NCI-H1694 (cell line): ENCODE measurements at regions not wholly inside any gene's neighbourhood (a gene's known extent, or its start where the extent isn't known, plus 50 kb on each side); places are given as distances from the start of the nearest gene placed in this dataset.
"Not testable (repeated sequence)": the region's sequence is repeated elsewhere in the genome, so short reads cannot be mapped to it uniquely, and the experiment has no call there.

ENCODE experiments used
- DNase-seq: peaks from one replicate; lab custom pipeline; 2025; lab: John Stamatoyannopoulos, UW

DNA sequence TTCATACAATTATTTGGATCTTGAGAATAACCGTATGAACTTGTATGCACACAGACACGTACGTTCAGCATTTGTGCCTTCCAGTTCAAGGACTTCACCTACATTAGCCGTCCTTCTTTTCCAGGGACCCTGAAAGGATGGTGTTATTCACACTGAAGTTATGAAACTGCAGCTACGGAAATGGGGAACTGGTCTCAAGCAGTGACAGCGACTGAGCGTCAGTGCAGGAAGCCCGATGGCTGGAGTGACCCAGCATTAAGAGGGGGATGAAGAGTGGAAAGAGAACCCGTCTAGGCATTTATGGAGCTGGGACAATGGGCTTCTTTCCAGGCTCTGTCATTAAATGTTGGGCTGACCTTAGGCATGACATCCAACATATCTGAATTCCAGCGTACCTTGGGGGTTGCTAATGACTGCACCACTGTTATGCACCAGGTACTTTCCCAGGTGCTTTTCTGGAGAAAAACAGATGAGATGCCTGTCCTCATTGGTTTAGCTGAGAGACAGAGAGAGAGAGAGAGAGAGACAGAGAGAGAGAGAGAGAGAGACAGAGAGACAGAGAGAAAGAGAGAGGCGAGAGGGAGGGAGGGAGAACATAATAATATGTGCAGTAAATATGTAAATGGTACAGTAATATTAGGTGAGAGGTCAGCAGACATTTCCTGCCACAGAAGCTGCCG, 204.7 kb upstream of the EXOC2 start:
- DNase-seq = no peak

DNA sequence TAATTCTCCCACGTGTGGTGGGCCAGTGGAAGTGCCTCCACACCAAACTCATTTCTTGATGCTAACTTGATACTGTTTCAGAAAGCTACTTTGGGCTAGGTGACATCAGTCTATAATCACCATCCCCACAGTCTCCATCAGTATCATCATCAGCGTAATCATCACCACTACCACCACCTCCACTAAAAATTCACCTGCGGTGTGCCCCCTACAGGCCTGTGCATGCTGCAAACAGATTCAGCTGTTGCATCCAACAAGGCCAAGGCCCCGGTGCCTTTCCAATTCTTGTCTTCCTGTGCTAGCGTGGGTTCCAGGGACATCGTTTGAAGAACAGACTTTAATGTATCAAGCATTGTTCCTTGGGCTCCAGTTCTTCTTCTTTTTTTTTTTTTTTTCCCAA, 201.3 kb upstream of the EXOC2 start:
- no peak for DNase-seq

DNA sequence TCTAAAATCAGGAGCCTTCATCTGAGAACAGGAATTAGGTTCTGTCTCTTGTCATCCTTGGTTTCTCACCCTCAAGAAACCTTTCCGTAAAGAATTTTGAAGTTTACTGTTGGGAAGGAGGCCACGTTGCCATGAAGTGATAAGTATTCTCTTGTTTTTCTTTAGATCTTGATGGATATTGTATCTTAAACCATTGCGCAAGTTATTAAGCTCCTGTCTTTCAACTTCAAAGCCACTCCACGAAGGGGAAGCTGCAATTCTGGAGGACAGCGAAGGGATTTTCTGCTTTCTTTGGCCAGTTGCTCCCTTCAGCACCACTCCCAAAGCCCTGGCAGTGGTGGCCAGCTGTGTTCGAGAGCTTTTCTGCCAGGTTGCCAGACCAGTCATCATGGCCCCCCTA, 198.1 kb upstream of the EXOC2 start:
- no peak for DNase-seq

DNA sequence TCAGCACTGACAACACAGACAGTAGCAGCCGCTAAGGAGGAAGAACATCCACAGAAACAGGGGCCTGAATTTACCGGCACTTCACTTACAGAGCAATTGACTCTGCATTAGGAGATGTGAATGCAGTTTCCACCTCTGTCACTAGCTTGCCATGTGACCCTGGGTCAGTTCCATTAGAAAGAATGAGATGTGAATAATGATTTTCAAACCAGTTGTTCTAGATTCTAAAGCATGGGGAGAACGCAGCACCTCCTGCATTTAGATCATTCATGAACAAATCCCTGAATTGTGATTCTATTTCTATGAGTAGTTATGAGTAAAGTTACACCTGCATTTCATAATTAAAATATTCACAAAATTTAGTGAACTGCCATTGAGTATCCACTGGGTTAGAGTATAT, 197.3 kb upstream of the EXOC2 start:
- DNase-seq = no peak

DNA sequence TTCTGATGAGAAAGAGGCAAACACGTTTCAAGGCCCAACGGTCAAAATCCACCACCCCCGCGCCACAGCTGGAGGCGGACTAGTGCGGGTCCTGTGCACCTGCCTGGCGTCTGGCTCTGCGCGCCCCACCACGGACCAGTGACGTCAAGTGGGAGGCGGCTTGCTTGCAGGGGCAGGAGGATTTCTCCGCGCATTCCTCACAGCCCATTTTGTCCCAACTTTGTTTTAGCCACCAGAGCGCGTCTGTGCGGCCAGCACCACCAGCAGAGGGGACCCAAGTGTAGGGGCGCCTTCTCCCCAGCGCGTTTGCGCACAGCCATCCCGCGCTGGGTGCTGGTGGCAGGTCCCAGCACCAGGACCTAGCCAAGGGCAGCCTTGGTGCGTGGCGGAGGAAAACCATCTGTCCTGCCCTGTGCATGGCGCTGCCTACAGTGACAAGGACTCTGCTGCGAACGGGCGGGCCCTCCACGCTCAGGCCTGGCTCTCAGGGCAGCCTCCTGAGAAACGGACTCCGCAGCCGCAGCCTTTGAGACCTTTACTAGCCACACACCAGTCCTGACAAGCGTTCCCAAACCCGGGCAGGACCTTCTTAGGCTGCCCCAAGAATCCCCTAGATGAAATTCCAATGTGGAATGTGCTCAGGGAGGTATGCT, 194.8 kb upstream of the EXOC2 start:
- DNase-seq = no peak

DNA sequence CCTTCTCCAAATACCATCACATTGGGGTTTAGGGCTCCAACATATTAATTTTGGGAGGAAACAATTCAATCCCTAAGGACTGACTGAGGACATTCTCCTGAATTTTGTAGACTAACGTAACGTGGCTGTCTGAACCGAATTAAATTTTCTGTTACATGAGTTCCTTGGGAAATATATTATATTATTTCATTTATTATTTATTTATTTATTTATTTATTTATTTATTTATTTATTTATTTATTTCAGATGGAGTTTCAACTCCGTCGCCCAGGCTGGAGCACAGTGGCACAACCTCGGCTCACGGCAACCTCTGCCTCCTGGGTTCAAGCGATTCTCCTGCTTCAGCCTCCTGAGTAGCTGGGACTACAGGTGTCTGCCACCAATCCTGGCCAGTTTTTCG, 193.2 kb upstream of the EXOC2 start:
- DNase-seq = not testable (repeated sequence)

DNA sequence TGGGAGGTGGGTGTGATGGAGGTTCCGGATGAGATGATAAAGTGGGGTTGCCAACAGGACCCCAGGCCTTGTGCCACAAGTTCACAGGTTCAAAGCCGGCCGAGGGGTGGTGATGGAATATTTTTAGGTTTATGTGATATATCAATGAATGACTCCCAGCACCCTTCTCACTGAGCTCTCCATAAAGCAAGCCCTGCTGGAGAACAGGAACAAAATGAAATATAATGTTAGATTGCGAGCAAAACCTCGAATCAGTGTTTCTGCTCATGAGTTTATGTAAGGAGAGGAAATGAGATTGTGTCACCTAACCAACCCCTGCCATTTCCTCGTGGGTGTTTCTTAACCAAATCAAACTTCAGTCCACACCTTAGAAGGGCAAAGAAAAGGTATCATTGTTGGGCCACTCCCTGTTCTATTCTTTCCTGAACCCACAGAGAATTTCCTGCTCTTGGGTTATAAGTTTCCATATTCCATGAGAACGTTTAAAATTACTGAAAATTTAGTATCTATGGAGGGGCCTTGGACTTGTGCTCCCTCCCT, 192.2 kb upstream of the EXOC2 start:
- DNase-seq = no peak

DNA sequence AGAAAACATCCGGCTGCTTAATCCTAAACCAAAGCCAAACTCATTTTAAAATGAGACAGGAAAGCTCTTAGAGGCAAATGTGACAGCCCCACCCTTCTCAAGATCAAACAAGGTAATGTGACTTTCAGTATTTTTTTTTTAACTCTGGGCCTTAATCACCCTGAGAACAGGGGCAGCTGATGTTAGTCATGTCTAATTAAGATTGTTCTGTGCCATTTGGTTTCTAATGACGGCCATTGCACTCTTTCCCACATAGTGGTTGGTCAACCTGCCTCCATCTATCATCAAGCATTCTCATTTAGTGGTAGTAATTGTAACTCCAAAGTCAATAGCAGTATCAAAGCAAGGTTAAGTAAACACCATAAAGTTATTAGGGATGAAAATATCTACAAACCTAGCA, 191.6 kb upstream of the EXOC2 start:
- DNase-seq = no peak

DNA sequence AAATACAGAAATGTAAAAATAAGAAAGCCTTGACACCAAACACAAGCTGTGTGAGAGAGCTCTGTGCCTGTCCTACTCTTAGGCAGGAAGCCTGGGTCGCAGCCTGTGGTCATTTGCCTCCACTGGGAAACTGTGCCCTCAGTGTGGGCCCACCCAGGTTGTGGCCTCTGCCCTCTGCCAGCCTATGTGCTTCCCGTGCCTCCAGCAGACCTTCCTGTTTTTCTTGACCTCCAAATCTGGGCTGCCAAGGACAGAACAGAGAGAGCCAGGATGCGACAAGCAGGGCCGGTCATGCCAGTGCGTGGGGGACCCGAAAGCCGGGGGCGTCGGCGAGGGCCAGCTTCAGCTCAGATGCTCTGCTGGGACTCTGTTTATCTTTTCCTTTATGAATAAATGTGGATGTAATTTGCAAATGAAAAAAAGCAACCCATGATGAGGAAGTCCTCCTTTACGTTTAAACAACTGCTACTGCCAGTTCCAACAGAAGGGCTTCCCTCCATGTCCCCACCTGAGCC, 189.2 kb upstream of the EXOC2 start:
- DNase-seq = no peak

DNA sequence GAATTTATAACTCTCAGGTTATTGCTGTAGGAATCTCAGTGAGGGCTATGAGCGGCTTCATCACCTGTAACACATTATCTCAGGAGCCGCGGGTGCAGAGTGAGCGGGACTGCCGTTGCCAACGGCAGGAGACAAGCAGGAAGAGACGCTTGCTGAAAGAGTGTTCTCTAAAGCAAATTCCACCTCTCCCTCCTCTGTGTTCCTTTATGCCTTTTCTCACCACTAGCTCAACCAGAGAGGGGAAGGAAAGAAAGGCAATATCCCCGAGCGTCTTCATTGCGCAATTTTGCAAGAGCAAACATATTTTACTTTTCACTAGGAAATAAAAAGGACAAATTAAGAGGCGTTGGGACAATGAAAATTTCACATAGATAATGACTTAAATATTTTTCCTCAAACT, 185.2 kb upstream of the EXOC2 start:
- no peak for DNase-seq

DNA sequence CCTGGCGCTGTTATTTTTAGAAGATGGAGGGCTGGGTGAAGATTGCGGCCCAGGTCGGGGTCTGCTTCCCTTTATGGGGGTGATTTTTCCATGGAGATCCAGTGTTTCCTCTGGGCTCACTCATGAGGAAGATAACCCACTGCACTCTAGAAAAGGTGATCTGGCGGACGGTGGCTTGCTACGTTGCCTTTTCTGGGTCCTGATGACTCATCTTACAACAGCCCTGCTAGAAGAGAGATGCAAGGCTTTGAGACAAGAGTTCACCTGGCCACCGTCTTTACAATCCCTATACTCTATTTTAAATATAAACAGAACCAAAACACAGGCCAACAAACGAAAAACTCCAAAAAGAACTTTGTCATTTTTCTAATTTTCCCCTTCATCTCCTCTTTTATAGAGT, 182.1 kb upstream of the EXOC2 start:
- DNase-seq = no peak

DNA sequence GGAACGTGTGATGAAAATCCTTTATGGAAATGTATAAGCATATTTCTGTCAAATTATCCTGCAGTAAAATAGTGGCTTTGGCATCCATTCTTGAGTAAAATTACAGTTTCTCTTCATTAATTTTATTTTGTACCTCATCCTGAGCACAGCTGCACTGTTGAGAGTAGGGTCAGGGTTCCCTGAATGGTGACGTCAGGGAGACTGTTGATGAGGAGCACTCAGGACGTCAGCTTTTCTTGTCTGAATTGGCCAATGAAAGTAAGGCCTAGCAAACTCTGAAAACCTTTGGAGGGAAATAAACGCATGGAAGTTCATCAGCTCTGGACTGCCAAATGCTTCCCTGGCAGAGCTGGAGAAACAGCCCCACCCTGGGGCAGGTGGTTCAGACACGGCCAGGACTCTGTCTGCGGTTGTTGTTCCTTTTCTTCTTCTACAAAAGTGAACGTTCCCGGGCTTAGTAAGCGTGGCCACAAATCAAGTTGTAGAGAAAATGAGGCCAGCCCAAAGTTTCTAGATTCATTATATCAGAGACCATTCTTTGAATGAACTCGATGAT, 179.7 kb upstream of the EXOC2 start:
- DNase-seq = no peak

DNA sequence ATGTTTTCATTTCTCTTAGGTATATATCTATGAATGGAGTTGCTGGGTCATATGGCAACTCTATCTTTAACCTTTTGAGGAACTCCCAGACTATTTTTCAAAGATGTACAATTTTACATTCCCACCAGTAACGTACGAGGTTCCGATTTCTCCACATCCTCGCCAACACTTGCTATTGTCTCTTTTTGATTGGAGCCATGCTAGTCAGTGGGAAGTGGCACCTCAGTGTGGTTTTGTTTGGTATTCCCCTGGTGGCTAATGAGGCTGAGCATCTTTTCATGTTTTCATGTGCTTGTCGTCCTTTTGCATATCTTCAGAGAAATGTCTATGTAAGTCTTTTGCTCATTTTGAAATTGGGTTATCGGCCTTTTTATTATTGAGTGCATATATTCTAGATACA, 178.6 kb upstream of the EXOC2 start:
- no peak for DNase-seq

DNA sequence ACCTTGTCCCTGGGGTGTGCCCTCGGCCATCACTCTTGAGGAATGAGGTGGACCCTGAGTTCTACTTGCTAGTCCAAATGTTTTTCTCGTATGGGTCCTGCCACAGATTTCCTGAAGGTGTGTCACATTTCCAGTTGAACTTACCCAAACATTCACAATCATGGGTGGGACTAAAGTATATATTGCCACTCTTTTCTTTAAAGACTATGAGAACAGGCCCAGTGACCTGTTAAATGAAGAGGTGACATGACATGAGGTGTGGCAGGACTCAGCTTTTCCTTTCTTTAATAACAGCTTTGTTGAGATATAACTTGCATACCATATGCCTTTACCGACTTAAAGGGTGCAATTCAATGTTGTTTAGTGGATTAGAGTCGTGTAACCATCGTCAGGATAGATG, 177.2 kb upstream of the EXOC2 start:
- no peak for DNase-seq

DNA sequence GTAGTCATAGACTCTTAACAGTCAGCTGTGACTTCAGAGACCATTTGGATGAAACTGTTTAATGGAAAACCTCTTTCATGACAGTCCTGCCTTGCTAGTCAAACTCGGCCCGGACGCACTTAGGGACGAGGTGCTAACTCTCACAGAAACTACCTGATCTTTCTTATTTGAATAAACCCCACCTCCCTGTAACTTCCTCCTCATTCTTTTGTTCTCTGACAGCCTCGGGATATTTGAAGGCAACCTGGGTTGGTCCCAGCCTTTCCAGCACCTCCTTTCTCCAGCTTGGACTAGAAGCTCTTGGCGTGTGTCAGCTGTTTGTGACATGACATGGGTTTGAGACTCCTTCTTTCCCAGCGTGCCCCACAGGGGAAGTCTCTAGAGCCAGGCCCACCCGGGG, 175.3 kb upstream of the EXOC2 start:
- no peak for DNase-seq

DNA sequence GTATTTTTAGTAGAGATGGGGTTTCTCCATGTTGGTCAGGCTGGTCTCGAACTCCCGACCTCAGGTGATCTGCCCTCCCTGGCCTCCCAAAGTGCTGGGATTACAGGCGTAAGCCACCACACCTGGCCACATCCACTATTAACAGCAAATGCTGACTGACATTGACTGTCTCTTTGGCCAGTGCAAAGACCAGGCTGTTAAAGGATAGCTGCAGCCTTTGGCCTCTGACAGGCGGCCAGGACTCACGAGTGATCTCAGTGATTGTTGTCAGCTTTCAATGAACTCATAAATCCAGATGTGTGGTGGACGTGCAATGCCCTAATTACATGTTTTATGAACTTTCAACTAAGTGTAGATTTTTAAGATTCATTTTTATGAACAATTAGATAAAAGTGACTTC, 174.4 kb upstream of the EXOC2 start:
- DNase-seq = no peak

DNA sequence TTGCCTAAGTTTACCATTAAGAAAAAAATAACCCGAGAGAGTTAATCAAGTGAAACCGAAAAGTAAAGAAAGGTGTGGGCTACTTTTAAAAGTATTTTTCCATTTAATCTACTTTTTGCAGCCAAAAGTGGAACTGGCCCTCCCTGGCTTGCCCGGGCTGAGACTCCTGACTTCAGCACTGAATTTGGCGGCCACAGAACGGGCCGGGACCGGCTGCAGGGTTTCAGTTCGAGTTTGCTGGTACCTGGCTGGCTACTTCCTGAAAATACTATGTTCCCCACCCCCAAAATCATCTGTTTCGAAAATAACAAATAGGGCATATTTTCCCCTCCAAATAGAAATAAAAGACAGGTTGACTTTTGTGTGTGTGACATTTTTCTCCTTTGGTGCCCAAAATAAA, 173.4 kb upstream of the EXOC2 start:
- no peak for DNase-seq

DNA sequence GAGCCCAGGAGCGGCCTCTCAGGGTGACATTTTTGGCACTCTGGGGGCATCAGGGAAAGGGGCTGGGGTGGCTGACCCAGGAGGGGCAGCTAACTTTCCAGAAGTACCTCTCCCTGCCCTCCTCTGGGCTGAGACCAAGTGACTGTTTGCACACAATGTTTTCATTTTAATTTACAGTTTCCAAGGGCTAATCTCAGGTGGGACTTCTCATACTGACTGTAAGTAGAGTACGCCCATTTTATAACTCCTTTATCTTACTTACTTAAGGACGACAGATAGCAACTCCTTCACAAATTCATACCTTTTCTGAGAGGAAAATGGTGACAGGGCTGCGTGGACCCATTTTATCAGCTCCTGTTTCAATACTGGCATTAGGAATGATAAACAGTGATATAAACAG, 172.9 kb upstream of the EXOC2 start:
- no peak for DNase-seq

DNA sequence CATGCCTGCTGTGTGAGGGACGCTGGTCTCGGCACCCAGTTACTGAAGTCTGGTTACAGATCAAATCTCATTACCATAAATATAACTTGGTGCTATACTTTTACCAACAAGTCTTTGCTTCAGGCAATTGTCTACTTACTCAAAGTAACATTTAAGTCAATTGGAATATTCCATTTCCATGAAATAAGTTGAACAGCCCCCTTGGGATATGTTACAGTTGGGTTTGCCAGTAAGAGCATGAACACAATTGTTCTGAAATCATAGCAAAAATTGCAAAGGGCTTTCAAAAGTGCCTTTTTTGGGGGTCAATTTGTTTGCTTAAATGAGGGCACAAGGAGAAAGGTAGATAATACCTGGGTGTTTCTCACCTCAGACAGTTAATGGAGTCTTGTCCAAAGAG, 170.9 kb upstream of the EXOC2 start:
- no peak for DNase-seq

DNA sequence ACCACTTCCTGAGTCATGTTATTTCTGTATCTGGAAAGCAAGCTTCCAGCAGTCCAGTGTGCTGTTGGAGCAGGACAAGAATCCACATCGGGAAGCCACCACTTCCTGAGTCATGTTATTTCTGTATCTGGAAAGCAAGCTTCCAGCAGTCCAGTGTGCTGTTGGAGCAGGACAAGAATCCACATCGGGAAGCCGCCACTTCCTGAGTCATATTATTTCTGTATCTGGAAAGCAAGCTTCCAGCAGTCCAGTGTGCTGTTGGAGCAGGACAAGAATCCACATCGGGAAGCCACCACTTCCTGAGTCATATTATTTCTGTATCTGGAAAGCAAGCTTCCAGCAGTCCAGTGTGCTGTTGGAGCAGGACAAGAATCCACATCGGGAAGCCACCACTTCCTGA, 170.2 kb upstream of the EXOC2 start:
- not testable (repeated sequence) for DNase-seq

DNA sequence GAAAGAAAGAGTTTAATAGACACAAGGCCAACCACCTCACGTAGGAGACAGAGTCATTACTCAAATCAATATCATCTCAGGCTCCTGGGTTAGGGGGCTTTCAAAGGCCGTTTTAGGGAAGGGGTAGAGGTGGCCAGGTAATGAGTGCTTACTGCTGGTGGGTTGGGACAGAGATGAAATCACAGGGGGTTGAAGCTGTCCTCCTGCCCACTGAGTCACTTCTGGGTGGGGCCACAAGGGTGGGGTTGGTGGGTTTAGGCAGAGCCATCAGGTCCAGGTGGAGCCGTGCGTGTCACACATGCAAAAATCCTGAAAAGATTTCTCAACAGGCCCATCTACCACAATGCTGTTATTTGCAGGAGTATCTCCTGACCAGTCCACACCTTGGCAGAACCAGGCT, 167.0 kb upstream of the EXOC2 start:
- no peak for DNase-seq

DNA sequence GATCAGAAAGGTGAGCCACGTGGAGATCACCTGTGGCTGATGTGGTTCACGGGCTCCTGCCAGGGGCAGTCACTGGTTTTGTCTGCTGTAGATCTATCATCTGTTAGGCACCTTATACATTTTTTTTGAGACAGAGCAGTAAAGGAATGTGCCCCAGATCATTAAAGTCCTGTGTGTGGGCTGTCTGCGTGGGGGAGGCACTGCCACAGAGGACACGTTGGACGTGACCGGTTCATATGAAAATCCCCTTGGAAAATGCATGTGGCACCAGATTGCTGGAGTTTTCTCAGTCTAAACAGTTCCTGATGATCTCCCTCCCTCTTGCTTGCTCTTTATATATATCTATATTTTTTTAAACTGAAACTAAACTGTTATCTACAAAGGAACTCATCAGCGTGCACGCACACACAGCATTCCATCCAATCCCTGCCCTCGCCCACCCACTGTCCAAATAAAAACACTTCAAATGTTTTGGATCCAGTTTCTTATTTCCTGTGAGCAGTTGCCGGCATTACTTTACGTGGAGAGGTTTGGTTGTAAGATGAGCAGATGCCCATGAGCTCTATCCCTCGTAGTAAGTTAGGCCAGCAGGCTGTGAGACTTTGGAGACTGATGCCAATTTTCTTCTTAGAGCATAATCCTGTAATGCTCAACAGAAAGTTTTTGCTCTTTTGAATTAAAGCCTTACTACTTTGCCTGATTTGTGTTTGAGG, 161.6 kb upstream of the EXOC2 start:
- DNase-seq = no peak

DNA sequence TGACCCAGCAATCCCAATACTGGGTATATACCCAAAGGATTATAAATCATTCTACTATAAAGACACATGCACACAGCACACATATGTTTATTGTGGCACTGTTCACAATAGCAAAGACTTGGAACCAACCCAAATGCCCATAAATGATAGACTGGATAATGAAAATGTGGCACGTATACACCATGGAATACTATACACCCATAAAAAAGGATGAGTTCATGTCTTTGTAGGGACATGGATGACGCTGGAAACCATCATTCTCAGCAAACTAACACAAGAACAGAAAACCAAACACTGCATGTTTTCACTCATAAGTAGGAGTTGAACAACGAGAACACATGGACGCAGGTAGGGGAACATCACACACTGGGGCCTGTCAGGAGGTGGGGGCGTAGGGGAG, 159.3 kb upstream of the EXOC2 start:
- DNase-seq = not testable (repeated sequence)
